ENCODE measurements at regions not wholly inside any gene's neighbourhood (a gene's known extent, or its start where the extent isn't known, plus 50 kb on each side); places are given as distances from the start of the nearest gene placed in this dataset.

- no peaks in the 10 kb centered on the region for H3K4me1 ChIP-seq
- H3K4me3 ChIP-seq (ENCODE audit: low read depth, low read length): no peak overlapping the region
- DNase-seq: no peak
- no peaks in the 10 kb centered on the region for H3K27me3 ChIP-seq
- no peaks in the 10 kb centered on the region for H3K36me3 ChIP-seq
- TF ChIP-seq CTCF (IDR thresholded peaks at IDR 0.05; ENCODE audit: low read depth, low read length): no peak
- no peaks in the 10 kb centered on the region for H3K9me3 ChIP-seq
Measured at GRCh38 chr17:83183951-83184506, 104.6 kb downstream of the METRNL start.

DNA sequence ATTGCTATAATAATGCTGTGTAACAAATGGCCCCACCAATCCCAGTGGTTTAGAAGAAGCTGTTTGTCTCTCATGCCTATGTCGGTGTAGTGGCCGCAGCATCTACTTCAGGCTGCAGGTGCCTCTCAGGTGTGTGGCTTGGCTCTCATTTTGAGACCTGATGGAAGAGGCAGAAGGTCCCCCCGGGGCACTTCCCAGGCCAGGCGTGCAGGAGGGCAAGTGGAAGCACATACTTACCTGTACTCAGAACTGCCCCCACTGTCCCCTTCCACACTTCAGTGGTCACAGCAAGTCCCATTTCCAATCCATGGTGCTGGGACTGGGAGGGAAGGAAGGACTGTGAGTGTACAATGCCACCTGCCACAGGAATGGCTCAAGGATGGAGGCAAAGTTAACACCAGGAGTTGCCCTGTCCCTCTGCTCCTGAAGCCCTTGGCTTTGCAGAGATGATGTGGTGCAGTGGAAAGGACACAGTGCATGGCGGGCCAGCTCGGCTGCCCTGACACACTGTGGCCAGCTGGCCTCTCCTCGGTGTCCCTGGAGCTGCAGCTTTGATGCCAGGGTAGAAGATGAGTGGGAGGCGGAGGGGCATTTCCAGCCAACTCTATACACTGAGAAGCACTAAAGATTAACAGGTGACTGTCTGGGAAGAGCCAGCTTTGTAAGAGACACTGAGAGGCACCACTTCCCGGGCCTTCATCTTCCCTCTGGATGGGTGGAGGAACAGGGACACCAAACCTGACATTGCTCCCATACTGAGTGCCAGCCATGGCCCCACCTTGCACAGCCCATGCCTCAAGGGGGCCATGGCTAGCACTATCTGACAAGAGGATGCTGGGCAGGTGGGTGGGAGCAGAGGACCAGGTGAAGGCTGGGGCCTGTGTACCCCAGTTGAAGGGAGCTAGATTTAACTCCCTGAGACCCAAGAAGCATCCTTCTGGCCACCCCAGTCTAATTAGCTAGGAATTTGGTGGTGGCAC lies 105.9 kb downstream of the METRNL start:
- no peaks in the 10 kb centered on the region for H3K27me3 ChIP-seq
- H3K4me3 ChIP-seq (ENCODE audit: low read depth, low read length): no peak overlapping the region
- DNase-seq: no peak
- H3K36me3 ChIP-seq: no peaks in the 10 kb centered on the region
- H3K4me1 ChIP-seq: no peaks in the 10 kb centered on the region
- no peaks in the 10 kb centered on the region for H3K9me3 ChIP-seq
- TF ChIP-seq CTCF (IDR thresholded peaks at IDR 0.05; ENCODE audit: low read depth, low read length): no peak

GRCh38 chr17:83186226-83186625 lies 106.8 kb downstream of the METRNL start:
- Histone ChIP-seq H3K27me3 (no peaks in the 10 kb centered on the region), H3K4me3 (ENCODE audit: low read depth, low read length) (no peak overlapping the region)
- DNase-seq: no peak

DNA sequence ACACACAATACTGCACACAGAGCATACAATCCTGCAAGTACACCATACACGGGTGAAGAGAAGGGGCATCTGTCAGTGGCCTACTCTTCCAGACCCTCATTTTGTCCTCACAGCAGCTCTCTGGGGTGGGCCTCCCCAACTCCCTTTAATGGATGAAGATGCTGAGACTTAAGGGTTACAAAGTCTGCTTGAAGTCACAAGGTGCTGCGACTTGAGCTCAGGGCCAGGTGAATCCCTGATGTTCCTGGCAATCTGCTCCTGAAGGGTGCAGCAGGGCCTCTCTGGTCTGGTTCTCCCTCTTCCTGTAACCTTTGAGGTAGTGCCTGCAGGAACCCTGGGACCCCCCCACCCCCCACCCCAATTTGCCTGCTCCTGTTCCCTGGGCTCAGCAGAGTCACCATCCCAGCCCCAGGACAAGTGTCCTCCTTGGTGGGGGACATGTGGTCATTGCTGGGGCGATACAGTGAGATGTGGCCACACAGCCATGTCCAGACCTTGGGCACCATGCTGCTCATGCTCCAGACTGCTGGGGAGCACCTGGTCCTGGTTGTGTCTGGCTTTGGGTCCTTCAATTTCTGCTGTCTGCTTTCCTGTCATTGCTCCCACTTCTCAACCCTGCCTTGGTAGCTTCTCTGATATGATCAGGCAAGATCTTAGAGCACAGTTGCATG lies 107.5 kb downstream of the METRNL start:
- Histone ChIP-seq H3K27me3 (no peaks in the 10 kb centered on the region), H3K4me1 (no peaks in the 10 kb centered on the region), H3K36me3 (no peaks in the 10 kb centered on the region), H3K9me3 (no peaks in the 10 kb centered on the region), H3K4me3 (ENCODE audit: low read depth, low read length) (no peak overlapping the region)
- no peak for TF ChIP-seq CTCF (IDR thresholded peaks at IDR 0.05; ENCODE audit: low read depth, low read length)
- no peak for DNase-seq

More at GRCh38 chr17:83186226-83186625, 106.8 kb downstream of the METRNL start:
- TF ChIP-seq CTCF (IDR thresholded peaks at IDR 0.05; ENCODE audit: low read depth, low read length): no peak
- H3K9me3 ChIP-seq: no peaks in the 10 kb centered on the region
- H3K36me3 ChIP-seq: no peaks in the 10 kb centered on the region
- no peaks in the 10 kb centered on the region for H3K4me1 ChIP-seq

GRCh38 chr17:83187782-83188311 lies 108.4 kb downstream of the METRNL start:
- no peak for DNase-seq
- Histone ChIP-seq H3K9me3 (no peaks in the 10 kb centered on the region), H3K4me3 (ENCODE audit: low read depth, low read length) (no peak overlapping the region), H3K27me3 (no peaks in the 10 kb centered on the region), H3K4me1 (no peaks in the 10 kb centered on the region), H3K36me3 (no peaks in the 10 kb centered on the region)
- no peak for TF ChIP-seq CTCF (IDR thresholded peaks at IDR 0.05; ENCODE audit: low read depth, low read length)
